ENCODE measurements at regions not wholly inside any gene's neighbourhood (a gene's known extent, or its start where the extent isn't known, plus 50 kb on each side); places are given as distances from the start of the nearest gene placed in this dataset.
"Not testable (repeated sequence)": the region's sequence is repeated elsewhere in the genome, so short reads cannot be mapped to it uniquely, and the experiment has no call there.

GRCh38 chr2:175843625-175844024, 158.4 kb downstream of the LNPK start:
- TF ChIP-seq GATA1 (IDR thresholded peaks at IDR 0.05; ENCODE audit: low read depth, low read length) = no peak
- TF ChIP-seq POLR2A (IDR thresholded peaks at IDR 0.05; ENCODE audit: low read length) = no peak
- no peak for DNase-seq

DNA sequence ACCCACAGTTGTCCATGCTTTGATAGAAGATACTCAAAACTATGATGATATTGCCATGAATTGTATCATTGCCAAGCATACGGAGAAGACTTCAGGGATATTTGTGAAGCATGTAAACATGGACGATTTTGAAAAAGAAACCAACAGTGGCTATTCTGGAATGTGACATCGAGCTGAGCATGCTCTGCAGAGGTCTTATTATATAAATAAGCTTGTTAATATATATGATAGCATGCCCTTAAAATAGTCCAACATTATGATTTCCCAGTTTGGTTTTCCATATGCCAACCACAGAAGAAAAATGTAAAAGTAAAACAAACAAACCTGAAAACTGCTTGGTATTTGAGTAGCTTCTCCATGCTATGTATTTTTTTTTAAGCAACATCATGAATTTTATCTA, 159.1 kb downstream of the LNPK start:
- TF ChIP-seq GATA1 (IDR thresholded peaks at IDR 0.05; ENCODE audit: low read depth, low read length) (no peak), POLR2A (IDR thresholded peaks at IDR 0.05; ENCODE audit: low read length) (no peak)
- DNase-seq = no peak

- DNase-seq = not testable (repeated sequence)
These were observed 161.3 kb downstream of the LNPK start for GRCh38 chr2:175840765-175841164.

- TF ChIP-seq POLR2A (IDR thresholded peaks at IDR 0.05; ENCODE audit: low read length) = no peak
- no peak for DNase-seq
These were observed 161.8 kb downstream of the LNPK start for GRCh38 chr2:175840256-175840655.

DNA sequence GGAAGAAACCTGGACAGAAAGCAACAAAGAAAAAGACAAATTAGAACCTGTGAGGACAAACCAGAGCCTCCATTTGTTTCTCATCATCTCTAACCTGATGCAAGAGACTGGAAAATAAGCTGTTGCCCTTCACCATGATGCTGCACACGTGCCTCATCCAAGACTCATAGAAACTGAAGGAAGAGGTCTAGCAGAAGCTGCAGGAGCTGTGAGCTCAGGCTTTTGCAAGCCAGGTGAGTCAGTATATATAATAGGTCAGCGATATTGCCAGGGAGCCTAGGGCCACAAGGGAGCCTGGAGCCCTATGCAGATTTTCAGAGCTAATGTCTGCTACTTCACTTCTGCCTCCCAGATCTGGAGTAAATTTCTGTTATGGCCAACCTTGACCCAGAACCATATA, 163.1 kb downstream of the LNPK start:
- DNase-seq = no peak
- TF ChIP-seq POLR2A (IDR thresholded peaks at IDR 0.05; ENCODE audit: low read length) (no peak), GATA1 (IDR thresholded peaks at IDR 0.05; ENCODE audit: low read depth, low read length) (no peak)

GRCh38 chr2:175837046-175837445, 165.0 kb downstream of the LNPK start:
- DNase-seq = no peak
- TF ChIP-seq GATA1 (IDR thresholded peaks at IDR 0.05; ENCODE audit: low read depth, low read length) = no peak
- TF ChIP-seq POLR2A (IDR thresholded peaks at IDR 0.05; ENCODE audit: low read length) = no peak

- no peak for DNase-seq
- TF ChIP-seq GATA1 (IDR thresholded peaks at IDR 0.05; ENCODE audit: low read depth, low read length) (no peak), POLR2A (IDR thresholded peaks at IDR 0.05; ENCODE audit: low read length) (no peak)
These were observed 165.7 kb downstream of the LNPK start for GRCh38 chr2:175836361-175836760.

DNA sequence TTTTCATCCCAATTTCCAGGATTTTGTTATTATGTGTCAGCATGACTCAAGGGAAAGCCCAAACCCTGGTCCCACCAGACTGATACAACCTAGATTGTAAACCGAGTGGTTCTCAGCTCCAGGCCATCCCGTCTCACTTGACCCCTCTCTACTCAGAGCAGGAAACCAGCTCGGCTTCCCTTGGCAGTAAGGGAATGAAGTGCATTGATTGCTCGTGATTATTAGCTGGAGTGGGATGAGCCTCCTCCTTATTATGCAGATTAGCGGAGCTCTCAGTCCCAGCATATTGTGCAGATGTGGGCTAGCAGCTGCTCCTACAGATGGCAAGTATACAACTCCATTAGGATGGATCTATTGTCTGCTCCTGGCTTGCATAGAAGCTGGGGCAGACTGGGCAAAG, 167.6 kb downstream of the LNPK start:
- no peak for TF ChIP-seq POLR2A (IDR thresholded peaks at IDR 0.05; ENCODE audit: low read length)
- no peak for TF ChIP-seq GATA1 (IDR thresholded peaks at IDR 0.05; ENCODE audit: low read depth, low read length)

GRCh38 chr2:175832866-175833265, 169.2 kb downstream of the LNPK start:
- TF ChIP-seq GATA1 (IDR thresholded peaks at IDR 0.05; ENCODE audit: low read depth, low read length) (no peak), POLR2A (IDR thresholded peaks at IDR 0.05; ENCODE audit: low read length) (no peak)
- DNase-seq = no peak

More for the DNA sequence above, 167.6 kb downstream of the LNPK start:
- DNase-seq = no peak

DNA sequence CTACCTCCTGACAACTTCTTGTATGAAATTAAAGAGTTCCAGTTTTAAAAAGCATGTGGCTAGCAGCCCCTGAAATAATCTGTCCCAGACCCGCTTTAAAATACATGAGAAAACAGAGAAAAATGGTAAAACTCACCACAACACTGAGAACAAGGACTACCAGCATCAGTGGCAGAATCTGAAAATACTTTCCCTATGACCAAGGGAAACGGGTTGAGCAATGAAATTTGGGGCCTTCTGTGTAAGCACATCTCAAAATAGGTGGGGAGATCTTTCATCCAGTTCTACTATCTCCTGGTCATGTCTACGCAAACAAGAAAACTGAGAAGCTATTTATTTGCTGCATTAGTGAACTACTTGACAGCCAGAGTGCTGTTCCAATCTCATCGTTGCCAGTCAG, 172.3 kb downstream of the LNPK start:
- DNase-seq = no peak
- no peak for TF ChIP-seq GATA1 (IDR thresholded peaks at IDR 0.05; ENCODE audit: low read depth, low read length)
- TF ChIP-seq POLR2A (IDR thresholded peaks at IDR 0.05; ENCODE audit: low read length) = no peak

- TF ChIP-seq POLR2A (IDR thresholded peaks at IDR 0.05; ENCODE audit: low read length) (no peak), GATA1 (IDR thresholded peaks at IDR 0.05; ENCODE audit: low read depth, low read length) (no peak)
- no peak for DNase-seq
These were observed 174.2 kb downstream of the LNPK start for GRCh38 chr2:175827856-175828255.

DNA sequence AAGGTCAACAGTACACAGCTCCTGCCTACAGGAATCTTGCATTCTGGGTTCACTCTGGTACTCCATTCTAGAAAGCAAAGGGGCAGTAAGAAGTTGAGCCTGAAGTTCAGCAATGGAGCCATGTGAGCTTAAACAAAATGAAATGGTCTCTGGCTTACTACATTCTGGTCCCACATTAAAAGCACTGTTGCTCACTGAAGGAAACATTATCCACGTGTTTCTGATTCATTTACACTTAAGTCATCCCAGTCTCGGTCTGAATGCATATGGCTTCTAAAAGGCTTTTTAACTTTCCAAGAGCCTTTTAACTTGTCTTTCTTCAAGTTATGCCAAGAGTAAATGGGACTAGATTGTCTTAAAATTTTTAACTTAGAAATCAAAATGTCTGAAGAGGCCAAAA, 177.8 kb downstream of the LNPK start:
- no peak for DNase-seq
- TF ChIP-seq GATA1 (IDR thresholded peaks at IDR 0.05; ENCODE audit: low read depth, low read length) (no peak), POLR2A (IDR thresholded peaks at IDR 0.05; ENCODE audit: low read length) (no peak)

DNA sequence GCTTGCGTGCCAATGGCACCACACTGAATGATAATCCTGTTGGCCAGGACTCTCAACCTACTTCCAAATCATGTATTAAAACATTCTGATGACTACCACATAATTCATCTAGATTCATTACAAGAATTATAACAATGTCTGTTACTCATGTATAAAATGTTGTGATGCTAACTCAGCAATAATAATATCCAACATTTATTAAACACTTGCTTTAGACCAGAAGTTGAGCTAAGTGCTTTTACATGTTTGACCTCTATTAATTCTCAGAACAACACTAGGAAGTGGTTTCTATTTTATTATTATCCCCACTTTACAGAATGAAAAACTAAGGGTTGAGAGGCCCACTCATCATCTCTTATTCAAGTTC, 178.4 kb downstream of the LNPK start:
- no peak for DNase-seq
- TF ChIP-seq POLR2A (IDR thresholded peaks at IDR 0.05; ENCODE audit: low read length) = no peak
- no peak for TF ChIP-seq GATA1 (IDR thresholded peaks at IDR 0.05; ENCODE audit: low read depth, low read length)

- TF ChIP-seq GATA1 (IDR thresholded peaks at IDR 0.05; ENCODE audit: low read depth, low read length) (no peak), POLR2A (IDR thresholded peaks at IDR 0.05; ENCODE audit: low read length) (no peak)
- no peak for DNase-seq
These were observed 178.9 kb downstream of the LNPK start for GRCh38 chr2:175823002-175823706.

DNA sequence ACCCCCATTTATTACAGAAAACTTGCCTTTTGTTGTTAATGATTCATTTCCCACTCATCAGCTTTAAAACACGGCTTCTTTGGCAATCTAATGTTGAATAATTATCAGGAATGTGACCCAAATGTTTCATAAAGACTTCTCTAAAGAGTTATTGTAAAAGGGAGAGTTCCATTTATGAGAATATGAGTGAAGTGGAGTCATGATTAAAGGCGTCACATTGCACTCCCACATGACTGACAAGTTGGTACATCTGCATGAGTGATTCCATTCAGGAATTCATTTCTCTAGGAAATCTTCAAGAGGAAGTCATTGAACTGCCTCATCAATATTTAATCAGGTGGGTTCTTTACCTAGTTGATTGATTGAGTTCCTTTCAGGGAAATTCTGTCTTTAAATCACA, 184.8 kb downstream of the LNPK start:
- TF ChIP-seq POLR2A (IDR thresholded peaks at IDR 0.05; ENCODE audit: low read length) (no peak), GATA1 (IDR thresholded peaks at IDR 0.05; ENCODE audit: low read depth, low read length) (no peak)

GRCh38 chr2:175815537-175815936, 186.5 kb downstream of the LNPK start:
- no peak for TF ChIP-seq POLR2A (IDR thresholded peaks at IDR 0.05; ENCODE audit: low read length)
- TF ChIP-seq GATA1 (IDR thresholded peaks at IDR 0.05; ENCODE audit: low read depth, low read length) = no peak
- no peak for DNase-seq

More for the DNA sequence above, 184.8 kb downstream of the LNPK start:
- DNase-seq = no peak
